Hepatocyte (in vitro differentiated cells): ENCODE measurements at regions not wholly inside any gene's neighbourhood (a gene's known extent, or its start where the extent isn't known, plus 50 kb on each side); places are given as distances from the start of the nearest gene placed in this dataset.

Experiments used
- EZH2 ChIP-seq: fragments of 200-600 bp; sonication (generic); IDR thresholded peaks from 2 replicates; pipeline ENCODE4 v1.6.1; 2016; ENCODE audit warnings: antibody characterized with exemption, mild to moderate bottlenecking, borderline replicate concordance
- EZH2phosphoT487 ChIP-seq: fragments of 200-600 bp; sonication (generic); IDR thresholded peaks from one replicate; pipeline ENCODE4 v1.6.1; 2018; ENCODE audit warnings: antibody characterized with exemption, mild to moderate bottlenecking, low read depth, moderate library complexity; ENCODE audit not compliant: unreplicated experiment, severe bottlenecking
- TF ChIP-seq, protein P1 (sequence below): fragments of 200-600 bp; sonication (generic); IDR thresholded peaks from 2 replicates; pipeline ENCODE4 v1.5.1; 2016; ENCODE audit warnings: antibody characterized with exemption, mild to moderate bottlenecking; ENCODE audit not compliant: poor library complexity

DNA sequence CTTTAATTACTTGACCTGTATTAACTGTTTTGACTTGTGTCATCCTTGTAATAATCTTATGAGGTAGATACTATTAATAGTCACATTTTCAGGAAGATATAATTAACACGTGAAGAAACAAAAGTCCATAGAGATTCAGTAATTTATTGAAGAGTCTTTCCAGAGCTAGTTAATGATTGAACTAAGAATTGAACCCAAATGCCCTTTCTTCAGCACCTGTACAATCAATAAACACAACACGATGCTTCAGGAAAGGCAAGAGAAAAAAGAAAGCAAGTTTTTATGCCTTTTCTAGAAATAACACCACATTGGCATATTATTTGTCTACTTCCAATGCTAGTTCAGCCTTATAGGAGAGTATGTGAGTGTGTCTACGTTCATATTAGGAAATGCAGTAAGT is 399.6 kb downstream of the NAF1 start:
- TF ChIP-seq, protein P1, sequence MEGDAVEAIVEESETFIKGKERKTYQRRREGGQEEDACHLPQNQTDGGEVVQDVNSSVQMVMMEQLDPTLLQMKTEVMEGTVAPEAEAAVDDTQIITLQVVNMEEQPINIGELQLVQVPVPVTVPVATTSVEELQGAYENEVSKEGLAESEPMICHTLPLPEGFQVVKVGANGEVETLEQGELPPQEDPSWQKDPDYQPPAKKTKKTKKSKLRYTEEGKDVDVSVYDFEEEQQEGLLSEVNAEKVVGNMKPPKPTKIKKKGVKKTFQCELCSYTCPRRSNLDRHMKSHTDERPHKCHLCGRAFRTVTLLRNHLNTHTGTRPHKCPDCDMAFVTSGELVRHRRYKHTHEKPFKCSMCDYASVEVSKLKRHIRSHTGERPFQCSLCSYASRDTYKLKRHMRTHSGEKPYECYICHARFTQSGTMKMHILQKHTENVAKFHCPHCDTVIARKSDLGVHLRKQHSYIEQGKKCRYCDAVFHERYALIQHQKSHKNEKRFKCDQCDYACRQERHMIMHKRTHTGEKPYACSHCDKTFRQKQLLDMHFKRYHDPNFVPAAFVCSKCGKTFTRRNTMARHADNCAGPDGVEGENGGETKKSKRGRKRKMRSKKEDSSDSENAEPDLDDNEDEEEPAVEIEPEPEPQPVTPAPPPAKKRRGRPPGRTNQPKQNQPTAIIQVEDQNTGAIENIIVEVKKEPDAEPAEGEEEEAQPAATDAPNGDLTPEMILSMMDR: no peak
- no peak for TF ChIP-seq EZH2
- TF ChIP-seq EZH2phosphoT487: no peak
